ENCODE measurements at regions not wholly inside any gene's neighbourhood (a gene's known extent, or its start where the extent isn't known, plus 50 kb on each side); places are given as distances from the start of the nearest gene placed in this dataset.

DNA sequence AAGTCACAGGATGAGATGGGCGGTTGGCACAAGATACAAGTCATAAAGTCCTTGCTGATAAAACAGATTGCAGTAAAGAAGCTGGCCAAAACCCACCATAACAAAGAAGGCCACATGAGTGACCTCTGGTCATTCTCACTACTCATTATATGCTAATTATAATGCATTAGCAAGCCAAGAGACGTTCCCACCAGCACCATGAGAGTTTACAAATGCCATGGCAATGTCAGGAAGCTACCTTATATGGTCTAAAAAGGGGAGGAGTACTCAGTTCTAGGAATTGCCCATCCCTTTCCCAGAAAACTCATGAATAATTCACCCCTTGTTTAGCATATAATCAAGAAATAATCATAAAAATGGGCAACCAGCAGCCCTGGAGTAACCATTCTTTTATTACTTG, 74.9 kb upstream of the APP start:
- no peak for TF ChIP-seq PTBP1 (IDR thresholded peaks at IDR 0.05; ENCODE audit: low read depth, low read length)
- TF ChIP-seq CTCF (IDR thresholded peaks at IDR 0.05 in 2 of 3, conservative IDR thresholded peaks at IDR 0.05 in 1 of 3; ENCODE audit: insufficient read depth in 2 of 3, low read depth in 1 of 3, low read length in 3 of 3): no peak
- TF ChIP-seq MYC (IDR thresholded peaks at IDR 0.05; ENCODE audit: low read depth, low read length): no peak
- no peak for TF ChIP-seq MYC (CRISPR knock-in tag; IDR thresholded peaks at IDR 0.05; ENCODE audit: borderline replicate concordance, low read depth)
- no peak for TF ChIP-seq TAF1 (IDR thresholded peaks at IDR 0.05; ENCODE audit: control insufficient read depth, extremely low read depth, insufficient read depth, low read length, severe bottlenecking)
- no peak for TF ChIP-seq FOS (IDR thresholded peaks at IDR 0.05; ENCODE audit: extremely low read depth, insufficient read length)
- TF ChIP-seq ESRRB (CRISPR knock-in tag; IDR thresholded peaks at IDR 0.05; ENCODE audit: borderline replicate concordance): no peak
- TF ChIP-seq RNF2 (IDR thresholded peaks at IDR 0.05): no peak
- TF ChIP-seq ZNF239 (CRISPR knock-in tag; IDR thresholded peaks at IDR 0.05): no peak
- TF ChIP-seq NFIX (CRISPR knock-in tag; IDR thresholded peaks at IDR 0.05; ENCODE audit: low read depth): no peak
- TF ChIP-seq PPARD (CRISPR knock-in tag; IDR thresholded peaks at IDR 0.05): no peak
- TF ChIP-seq CHD4 (IDR thresholded peaks at IDR 0.05; ENCODE audit: insufficient read depth, insufficient replicate concordance, low read depth, low read length, poor library complexity, severe bottlenecking): no peak
- TF ChIP-seq ZNF695 (CRISPR knock-in tag; IDR thresholded peaks at IDR 0.05): no peak
- no peak for TF ChIP-seq ZNF766 (CRISPR knock-in tag; conservative IDR thresholded peaks at IDR 0.05)
- TF ChIP-seq POLR2A (conservative IDR thresholded peaks at IDR 0.05): no peak
